Medulla oblongata (tissue), 1 donor: ENCODE measurements at regions not wholly inside any gene's neighbourhood (a gene's known extent, or its start where the extent isn't known, plus 50 kb on each side); places are given as distances from the start of the nearest gene placed in this dataset.
"Not testable (repeated sequence)": the region's sequence is repeated elsewhere in the genome, so short reads cannot be mapped to it uniquely, and the experiment has no call there.

ENCODE experiments used
- DNase-seq: peaks from one replicate; pipeline ENCODE4 v3.0.0-alpha.2; 2015; ENCODE audit errors: extremely low spot score

DNA sequence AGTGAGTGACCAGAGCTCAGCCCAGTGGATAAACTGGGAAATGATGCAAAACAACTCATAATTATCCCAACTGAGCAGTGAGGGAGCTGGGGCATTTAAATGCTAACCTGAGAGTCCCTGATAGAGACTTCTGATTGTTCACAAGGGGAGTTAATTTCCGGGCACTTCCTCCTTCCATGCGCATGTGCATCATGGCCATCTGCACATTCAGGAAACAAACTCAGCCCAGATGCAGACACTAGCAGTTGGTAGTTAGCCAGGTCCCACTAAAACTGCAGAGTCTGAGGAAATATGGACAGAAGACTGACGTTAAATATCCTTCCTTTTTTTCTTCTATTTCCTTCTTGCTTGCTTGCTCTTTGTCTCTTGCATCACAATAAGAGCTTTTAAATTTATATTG lies 852.1 kb upstream of the LRRC4C start:
- peak; percentile 9 for DNase-seq

DNA sequence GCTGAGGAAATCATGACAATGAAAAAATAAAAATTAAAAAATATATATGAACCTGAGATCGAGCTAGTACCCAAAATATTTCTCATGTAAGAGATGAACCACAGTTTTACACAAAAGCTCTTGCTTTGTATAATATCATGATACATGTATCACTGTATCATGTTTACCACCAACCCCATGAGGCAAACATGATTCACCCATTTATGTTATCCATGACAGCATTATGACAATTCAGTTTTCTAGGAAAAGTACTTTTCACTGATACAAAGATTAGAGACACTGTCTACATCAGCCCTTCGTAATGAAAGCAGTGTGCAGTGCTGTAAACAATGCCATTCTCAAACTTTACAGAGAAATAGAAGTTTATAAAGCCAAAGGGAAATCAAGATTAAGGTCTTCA lies 852.5 kb upstream of the LRRC4C start:
- DNase-seq = no peak

DNA sequence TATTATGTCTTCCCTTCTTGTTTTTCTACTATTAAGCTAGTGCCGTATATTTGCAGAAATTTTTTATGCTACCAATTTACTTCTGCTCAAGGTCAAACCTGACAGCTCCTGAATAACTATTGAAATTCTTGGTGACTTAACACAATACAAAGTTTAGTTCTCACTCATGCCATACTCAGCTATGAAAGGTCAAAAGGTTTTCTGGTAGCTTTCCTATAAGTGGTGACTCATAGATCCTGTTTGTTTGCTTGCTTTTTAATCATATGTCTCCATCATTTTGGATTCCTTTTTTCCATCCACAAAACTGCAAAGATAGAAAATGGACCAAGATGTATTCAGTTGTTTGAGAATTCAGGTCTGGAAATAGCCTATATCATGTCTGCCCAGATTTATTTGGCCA lies 855.8 kb upstream of the LRRC4C start:
- no peak for DNase-seq

DNA sequence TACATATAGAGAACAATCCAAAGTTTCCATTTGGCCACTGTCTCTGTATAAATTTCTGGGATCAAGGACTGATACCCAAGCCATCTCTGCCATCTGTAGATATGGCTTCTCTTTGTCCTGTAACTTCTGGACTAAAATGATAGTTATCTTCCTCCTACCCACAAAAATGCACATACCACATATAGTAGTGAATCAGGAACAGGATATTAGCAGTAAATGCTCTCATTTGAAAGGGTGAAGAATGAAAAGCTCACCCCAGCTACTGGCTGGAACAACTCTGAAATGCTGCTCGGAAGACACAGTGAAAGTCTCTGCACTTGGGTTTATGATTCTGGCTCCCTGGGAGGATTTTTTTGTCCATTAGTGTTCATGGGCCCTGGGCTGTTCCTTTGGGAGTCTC lies 856.4 kb upstream of the LRRC4C start:
- no peak for DNase-seq

- DNase-seq = no peak
These were observed 860.5 kb upstream of the LRRC4C start for GRCh38 chr11:42319921-42320320.

DNA sequence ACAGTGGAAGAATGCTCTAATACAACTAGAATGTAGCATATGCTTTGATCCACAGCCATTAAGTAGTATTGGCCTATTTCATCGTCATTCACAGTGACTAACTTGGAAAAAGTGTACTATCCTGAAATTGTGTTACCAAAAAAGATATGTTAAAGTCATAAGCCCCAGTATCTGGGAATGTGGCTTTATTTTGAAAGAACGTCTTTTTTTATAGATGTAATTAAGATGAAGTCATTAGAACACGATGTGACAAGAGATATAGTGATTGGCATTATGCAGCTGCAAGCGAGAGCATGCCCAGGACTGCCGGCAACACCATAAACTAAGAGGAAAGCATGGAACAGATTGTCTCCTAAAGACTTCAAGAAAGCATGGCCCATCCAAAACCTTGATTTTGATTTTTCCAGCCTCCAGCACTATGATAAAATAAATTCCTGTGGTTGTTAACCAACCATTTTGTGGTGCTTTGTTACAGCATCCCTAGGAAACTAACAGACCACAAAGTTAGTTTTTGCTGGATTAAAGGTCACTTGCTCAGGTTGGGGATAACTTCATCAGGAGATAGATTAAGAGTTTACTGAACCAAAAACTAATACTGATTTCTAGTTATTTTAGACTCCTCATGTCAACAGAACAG lies 870.6 kb upstream of the LRRC4C start:
- no peak for DNase-seq

DNA sequence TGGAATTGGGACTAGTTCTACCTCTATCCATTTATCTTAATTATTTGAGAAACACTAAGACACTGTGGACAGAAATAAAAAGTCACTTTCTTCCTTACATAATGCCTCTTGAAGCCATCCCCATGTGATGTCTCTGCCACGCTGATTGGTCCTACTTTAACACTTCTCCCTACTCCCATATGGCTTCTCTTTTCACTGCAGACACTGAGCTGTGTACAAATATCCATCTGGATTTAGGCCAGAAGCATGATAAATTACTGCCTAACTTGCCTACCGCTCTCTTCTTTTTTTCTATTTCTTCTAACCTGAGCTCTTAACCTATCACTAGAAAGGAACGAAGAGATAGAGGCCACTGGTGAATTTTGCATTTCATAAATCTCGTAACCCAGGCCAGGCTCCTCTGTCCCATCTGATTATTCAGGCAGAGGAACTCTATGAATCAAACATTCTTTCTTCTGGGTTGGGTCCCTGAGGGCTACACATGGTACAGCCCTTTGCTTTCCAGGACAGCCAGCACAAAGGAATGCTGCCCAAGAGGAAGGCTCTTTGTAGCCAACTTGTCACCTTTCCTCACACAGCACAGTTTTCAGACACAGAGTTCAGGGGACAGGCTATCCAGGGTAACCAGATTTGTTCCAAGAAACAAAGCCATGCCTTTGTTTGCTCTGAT lies 878.5 kb upstream of the LRRC4C start:
- no peak for DNase-seq

DNA sequence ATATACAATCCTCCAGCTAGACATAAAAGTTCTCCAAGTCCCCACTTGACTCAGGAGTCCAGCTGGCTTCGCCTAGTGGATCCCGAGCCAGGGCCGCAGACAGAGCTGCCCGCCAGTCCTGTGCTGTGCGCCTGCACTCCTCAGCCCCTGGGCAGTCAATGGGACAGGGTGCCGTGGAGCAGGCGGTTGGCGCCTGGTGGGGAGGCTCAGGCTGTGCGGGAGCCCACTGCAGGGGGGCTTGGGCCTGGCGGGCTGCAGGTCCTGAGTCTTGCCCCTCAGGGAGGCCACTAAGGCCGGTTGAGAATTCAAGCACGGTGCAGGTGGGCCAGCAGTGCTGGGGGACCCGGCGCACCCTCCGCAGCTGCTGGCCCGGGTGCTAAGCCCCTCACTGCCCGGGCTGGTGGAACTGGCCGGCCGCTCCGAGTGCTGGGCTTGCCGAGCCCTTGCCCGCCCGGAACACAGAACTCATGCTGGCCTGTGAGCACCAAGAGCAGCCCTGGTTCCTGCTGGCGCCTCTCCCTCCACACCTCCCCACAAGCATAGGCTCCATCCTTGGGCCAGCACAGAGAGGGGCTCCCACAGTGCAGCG lies 884.8 kb upstream of the LRRC4C start:
- DNase-seq = no peak

DNA sequence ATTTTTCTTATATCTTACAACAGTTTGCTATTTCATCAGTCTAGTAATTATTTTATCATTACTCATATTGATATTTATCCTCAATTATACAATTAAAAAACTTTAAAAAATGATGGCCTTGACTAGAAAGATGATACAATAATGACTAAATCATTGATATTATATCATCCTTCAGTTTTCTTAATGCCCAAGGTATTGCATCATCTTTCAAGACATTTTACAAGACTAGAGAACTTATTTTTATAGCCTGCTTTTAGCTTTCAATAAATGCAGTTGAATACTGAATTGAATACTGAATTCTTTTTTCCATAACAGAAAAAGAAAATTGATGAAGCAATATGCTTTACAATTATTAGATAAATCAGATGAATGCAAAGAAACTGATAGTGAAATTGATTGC lies 886.5 kb upstream of the LRRC4C start:
- no peak for DNase-seq

GRCh38 chr11:42363701-42364100 lies 904.2 kb upstream of the LRRC4C start:
- no peak for DNase-seq

GRCh38 chr11:42390116-42390515 lies 921.7 kb upstream of the API5 start:
- DNase-seq = no peak

- no peak for DNase-seq
These were observed 914.3 kb upstream of the API5 start for GRCh38 chr11:42397483-42397882.

DNA sequence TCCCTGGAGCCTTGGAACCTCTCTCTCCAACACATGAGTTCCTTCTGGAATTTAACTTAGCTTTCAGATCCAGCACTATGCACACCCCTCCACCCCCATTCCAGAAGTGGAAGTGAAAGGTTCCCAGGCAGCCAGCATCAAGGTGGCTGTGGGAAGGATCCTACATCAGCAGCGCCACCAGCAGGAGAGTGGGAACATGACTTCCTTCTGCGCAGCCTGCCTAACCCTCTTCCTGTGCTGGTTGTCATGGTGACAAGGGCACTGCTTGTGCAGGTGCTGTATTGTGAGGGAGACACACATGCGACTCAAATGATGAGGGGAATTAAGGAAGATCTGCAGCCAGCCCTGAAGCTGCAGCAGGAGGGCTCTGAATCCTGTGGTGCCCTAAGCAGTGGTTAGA lies 904.5 kb upstream of the API5 start:
- DNase-seq = peak; percentile 47

- DNase-seq = no peak
These were observed 901.4 kb upstream of the API5 start for GRCh38 chr11:42410251-42410955.

DNA sequence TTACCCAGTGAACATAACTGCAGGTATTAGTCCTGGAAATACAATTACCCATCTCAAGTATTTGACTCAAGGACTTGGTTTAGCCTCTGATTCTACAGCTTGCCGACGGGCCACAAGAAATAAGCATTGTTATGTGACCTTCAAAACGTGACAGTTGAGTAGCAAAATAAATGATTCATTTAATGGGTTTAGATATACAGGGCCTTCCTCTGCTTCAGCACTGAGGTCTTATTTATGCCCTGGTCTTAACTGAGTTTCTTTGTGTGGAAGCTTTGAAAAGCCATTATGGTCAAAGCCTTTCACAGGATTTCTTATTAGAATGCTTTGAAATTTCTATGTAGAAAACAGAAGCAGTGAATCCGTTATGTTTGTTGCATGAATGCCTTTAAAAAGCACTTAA lies 899.2 kb upstream of the API5 start:
- peak; percentile 23 for DNase-seq

- DNase-seq = no peak
These were observed 894.1 kb upstream of the API5 start for GRCh38 chr11:42417691-42418090.

GRCh38 chr11:42422090-42422489 lies 889.7 kb upstream of the API5 start:
- DNase-seq = no peak

GRCh38 chr11:42434911-42435310 lies 876.9 kb upstream of the API5 start:
- not testable (repeated sequence) for DNase-seq

- DNase-seq = no peak
These were observed 867.4 kb upstream of the API5 start for GRCh38 chr11:42444406-42444805.

DNA sequence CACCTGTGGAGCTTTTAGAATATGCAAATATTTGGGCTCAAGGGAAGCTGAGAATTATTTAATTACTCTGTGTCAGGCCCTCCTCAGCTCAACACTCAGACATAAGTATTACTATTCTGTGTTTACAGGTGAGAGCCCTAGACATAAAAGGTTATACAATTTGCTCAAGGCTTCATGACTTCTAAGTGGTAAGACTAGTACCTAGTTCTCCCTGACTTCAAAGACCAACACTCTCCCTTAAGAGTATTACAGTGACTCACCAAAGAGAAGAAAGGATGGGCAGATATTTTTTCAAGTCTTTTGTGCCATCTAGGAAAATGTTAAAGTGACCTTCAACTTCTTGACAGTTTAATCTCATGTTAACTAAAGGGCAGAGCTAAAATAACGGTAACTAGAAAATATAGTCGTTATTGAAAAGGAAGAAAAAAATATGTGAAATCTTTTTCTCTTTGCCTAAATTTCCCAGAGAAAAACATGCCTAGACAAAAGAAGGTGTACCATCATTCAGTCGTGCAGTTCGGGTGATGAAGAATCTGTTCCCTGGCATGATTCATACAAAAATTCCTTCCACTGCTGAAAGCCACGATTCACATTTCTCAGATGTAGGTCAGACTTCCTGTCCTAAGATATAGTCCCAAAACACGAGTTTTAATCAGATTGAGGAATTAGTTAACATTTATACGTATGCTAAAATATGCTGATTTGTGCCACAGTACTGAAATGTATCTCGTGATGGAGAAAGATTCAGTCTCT lies 849.1 kb upstream of the API5 start:
- DNase-seq = no peak

DNA sequence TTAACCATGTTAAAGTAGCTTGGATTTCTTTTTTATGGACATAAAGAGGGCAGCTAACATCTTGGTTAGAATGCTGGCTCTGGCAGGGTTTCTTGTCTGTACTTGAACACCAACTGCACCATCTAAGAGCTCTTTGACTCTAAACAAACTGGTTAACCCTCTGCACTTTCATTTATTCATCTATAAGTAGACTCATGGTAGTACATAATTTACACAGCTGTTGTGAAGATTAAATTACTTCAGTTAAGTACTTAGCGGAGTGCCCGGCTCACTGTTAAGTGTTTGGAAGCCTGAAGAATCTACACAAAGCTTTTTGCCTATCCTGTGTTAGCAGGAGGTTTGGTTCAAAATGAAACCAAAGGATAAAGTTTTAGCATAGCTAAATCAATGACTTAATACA lies 846.2 kb upstream of the API5 start:
- no peak for DNase-seq

- DNase-seq = no peak
These were observed 838.7 kb upstream of the API5 start for GRCh38 chr11:42473106-42473505.
